HG03039 (cell line): ENCODE measurements at regions not wholly inside any gene's neighbourhood (a gene's known extent, or its start where the extent isn't known, plus 50 kb on each side); places are given as distances from the start of the nearest gene placed in this dataset.
"Not testable (repeated sequence)": the region's sequence is repeated elsewhere in the genome, so short reads cannot be mapped to it uniquely, and the experiment has no call there.

Source experiments
- ATAC-seq: cut with Tn5 transposase; IDR thresholded peaks from one replicate; pipeline ENCODE4 v1.9.1; 2021; ENCODE audit warnings: mild to moderate bottlenecking, moderate library complexity; ENCODE audit not compliant: unreplicated experiment

- ATAC-seq, result no peak
These were observed 311.7 kb downstream of the HIVEP2 start for GRCh38 chr6:142633317-142633716.

- no peak for ATAC-seq
These were observed 309.8 kb downstream of the HIVEP2 start for GRCh38 chr6:142635130-142635529.

GRCh38 chr6:142637624-142638351 lies 307.2 kb downstream of the HIVEP2 start:
- ATAC-seq, result no peak

- ATAC-seq, result no peak
These were observed 302.3 kb downstream of the HIVEP2 start for GRCh38 chr6:142642651-142643050.

GRCh38 chr6:142644866-142645265 lies 300.1 kb downstream of the HIVEP2 start:
- no peak for ATAC-seq

- ATAC-seq, result no peak
These were observed 299.3 kb downstream of the HIVEP2 start for GRCh38 chr6:142645663-142646062.

- ATAC-seq, result no peak
These were observed 297.4 kb downstream of the HIVEP2 start for GRCh38 chr6:142647449-142648035.

- ATAC-seq, result no peak
These were observed 296.9 kb downstream of the HIVEP2 start for GRCh38 chr6:142648036-142648451.

GRCh38 chr6:142648526-142648925 lies 296.4 kb downstream of the HIVEP2 start:
- no peak for ATAC-seq

GRCh38 chr6:142649438-142650234 lies 295.3 kb downstream of the HIVEP2 start:
- not testable (repeated sequence) for ATAC-seq

- no peak for ATAC-seq
These were observed 293.6 kb downstream of the HIVEP2 start for GRCh38 chr6:142651384-142651783.

- ATAC-seq, result no peak
These were observed 291.1 kb downstream of the HIVEP2 start for GRCh38 chr6:142653710-142654420.

- ATAC-seq, result no peak
These were observed 285.3 kb downstream of the HIVEP2 start for GRCh38 chr6:142659661-142660060.

- ATAC-seq, result no peak
These were observed 279.6 kb downstream of the HIVEP2 start for GRCh38 chr6:142665393-142665792.

- no peak for ATAC-seq
These were observed 278.3 kb downstream of the HIVEP2 start for GRCh38 chr6:142666599-142667185.

GRCh38 chr6:142669471-142670351 lies 275.3 kb downstream of the HIVEP2 start:
- no peak for ATAC-seq

GRCh38 chr6:142671791-142672190 lies 273.2 kb downstream of the HIVEP2 start:
- ATAC-seq, result no peak

- ATAC-seq, result no peak
These were observed 269.5 kb downstream of the HIVEP2 start for GRCh38 chr6:142675517-142675916.

- no peak for ATAC-seq
These were observed 268.9 kb downstream of the HIVEP2 start for GRCh38 chr6:142676027-142676443.
